ENCODE measurements at regions not wholly inside any gene's neighbourhood (a gene's known extent, or its start where the extent isn't known, plus 50 kb on each side); places are given as distances from the start of the nearest gene placed in this dataset.

GRCh38 chr16:80125677-80126076 is 415.1 kb upstream of the DYNLRB2 start:
- Mint-ChIP-seq H3K36me3 (ENCODE audit: low read depth) (no peaks in the 10 kb centered on the region), H3K27me3 (ENCODE audit: low read depth) (no peaks in the 10 kb centered on the region), H3K4me3 (ENCODE audit: low read depth) (no peak overlapping the region), H3K4me1 (ENCODE audit: low read depth) (no peaks in the 10 kb centered on the region), H3K9me3 (no peaks in the 10 kb centered on the region), H3K27ac (no peak overlapping the region)
- intact Hi-C loops (cut with micrococcal nuclease): no loop called here
- no peak for DNase-seq (ENCODE audit: low spot score)

- Mint-ChIP-seq H3K4me1 (ENCODE audit: low read depth) (no peaks in the 10 kb centered on the region), H3K9me3 (no peaks in the 10 kb centered on the region), H3K27me3 (ENCODE audit: low read depth) (no peaks in the 10 kb centered on the region), H3K4me3 (ENCODE audit: low read depth) (no peak overlapping the region), H3K27ac (no peak overlapping the region), H3K36me3 (ENCODE audit: low read depth) (no peaks in the 10 kb centered on the region)
- DNase-seq (ENCODE audit: low spot score): no peak
- intact Hi-C loops (cut with micrococcal nuclease): no loop called here
Measured at GRCh38 chr16:80123189-80123588, 417.6 kb upstream of the DYNLRB2 start.

- no peaks in the 10 kb centered on the region for H3K4me1 Mint-ChIP-seq (ENCODE audit: low read depth)
- DNase-seq (ENCODE audit: low spot score): no peak
- no peaks in the 10 kb centered on the region for H3K27me3 Mint-ChIP-seq (ENCODE audit: low read depth)
- H3K27ac Mint-ChIP-seq: no peak overlapping the region
- intact Hi-C loops (cut with micrococcal nuclease): no loop called here
- no peaks in the 10 kb centered on the region for H3K36me3 Mint-ChIP-seq (ENCODE audit: low read depth)
- H3K4me3 Mint-ChIP-seq (ENCODE audit: low read depth): no peak overlapping the region
- H3K9me3 Mint-ChIP-seq: no peaks in the 10 kb centered on the region
Measured at GRCh38 chr16:80122115-80122514, 418.7 kb upstream of the DYNLRB2 start.

GRCh38 chr16:80121522-80121909 is 419.3 kb upstream of the DYNLRB2 start:
- intact Hi-C loops (cut with micrococcal nuclease): no loop called here
- no peaks in the 10 kb centered on the region for H3K27me3 Mint-ChIP-seq (ENCODE audit: low read depth)
- no peaks in the 10 kb centered on the region for H3K36me3 Mint-ChIP-seq (ENCODE audit: low read depth)
- H3K27ac Mint-ChIP-seq: no peak overlapping the region
- no peaks in the 10 kb centered on the region for H3K9me3 Mint-ChIP-seq
- no peak for DNase-seq (ENCODE audit: low spot score)
- H3K4me1 Mint-ChIP-seq (ENCODE audit: low read depth): no peaks in the 10 kb centered on the region
- no peak overlapping the region for H3K4me3 Mint-ChIP-seq (ENCODE audit: low read depth)

GRCh38 chr16:80120899-80121521 is 419.8 kb upstream of the DYNLRB2 start:
- DNase-seq (ENCODE audit: low spot score): no peak
- no peaks in the 10 kb centered on the region for H3K36me3 Mint-ChIP-seq (ENCODE audit: low read depth)
- H3K4me3 Mint-ChIP-seq (ENCODE audit: low read depth): no peak overlapping the region
- H3K9me3 Mint-ChIP-seq: no peaks in the 10 kb centered on the region
- intact Hi-C loops (cut with micrococcal nuclease): no loop called here
- no peaks in the 10 kb centered on the region for H3K27me3 Mint-ChIP-seq (ENCODE audit: low read depth)
- H3K27ac Mint-ChIP-seq: no peak overlapping the region
- H3K4me1 Mint-ChIP-seq (ENCODE audit: low read depth): no peaks in the 10 kb centered on the region

- H3K4me3 Mint-ChIP-seq (ENCODE audit: low read depth): no peak overlapping the region
- no peak overlapping the region for H3K27ac Mint-ChIP-seq
- intact Hi-C loops (cut with micrococcal nuclease): no loop called here
- H3K4me1 Mint-ChIP-seq (ENCODE audit: low read depth): no peaks in the 10 kb centered on the region
- H3K27me3 Mint-ChIP-seq (ENCODE audit: low read depth): no peaks in the 10 kb centered on the region
- DNase-seq (ENCODE audit: low spot score): no peak
- no peaks in the 10 kb centered on the region for H3K36me3 Mint-ChIP-seq (ENCODE audit: low read depth)
- H3K9me3 Mint-ChIP-seq: no peaks in the 10 kb centered on the region
Measured at GRCh38 chr16:80117556-80118130, 423.1 kb upstream of the DYNLRB2 start.

GRCh38 chr16:80116711-80117110 is 424.1 kb upstream of the DYNLRB2 start:
- DNase-seq (ENCODE audit: low spot score): no peak
- Mint-ChIP-seq H3K27ac (no peak overlapping the region), H3K4me3 (ENCODE audit: low read depth) (no peak overlapping the region), H3K36me3 (ENCODE audit: low read depth) (no peaks in the 10 kb centered on the region), H3K9me3 (no peaks in the 10 kb centered on the region), H3K27me3 (ENCODE audit: low read depth) (no peaks in the 10 kb centered on the region), H3K4me1 (ENCODE audit: low read depth) (no peaks in the 10 kb centered on the region)
- intact Hi-C loops (cut with micrococcal nuclease): no loop called here

- Mint-ChIP-seq H3K36me3 (ENCODE audit: low read depth) (no peaks in the 10 kb centered on the region), H3K4me1 (ENCODE audit: low read depth) (no peaks in the 10 kb centered on the region), H3K9me3 (no peaks in the 10 kb centered on the region), H3K27me3 (ENCODE audit: low read depth) (no peaks in the 10 kb centered on the region), H3K4me3 (ENCODE audit: low read depth) (no peak overlapping the region), H3K27ac (no peak overlapping the region)
- intact Hi-C loops (cut with micrococcal nuclease): no loop called here
- DNase-seq (ENCODE audit: low spot score): no peak
Measured at GRCh38 chr16:80114699-80115098, 426.1 kb upstream of the DYNLRB2 start.

- no peak overlapping the region for H3K27ac Mint-ChIP-seq
- no peak overlapping the region for H3K4me3 Mint-ChIP-seq (ENCODE audit: low read depth)
- no peaks in the 10 kb centered on the region for H3K4me1 Mint-ChIP-seq (ENCODE audit: low read depth)
- no peaks in the 10 kb centered on the region for H3K36me3 Mint-ChIP-seq (ENCODE audit: low read depth)
- DNase-seq (ENCODE audit: low spot score): no peak
- intact Hi-C loops (cut with micrococcal nuclease): no loop called here
- no peaks in the 10 kb centered on the region for H3K27me3 Mint-ChIP-seq (ENCODE audit: low read depth)
- no peaks in the 10 kb centered on the region for H3K9me3 Mint-ChIP-seq
Measured at GRCh38 chr16:80113873-80114574, 426.8 kb upstream of the DYNLRB2 start.

- intact Hi-C loops (cut with micrococcal nuclease): no loop called here
Measured at GRCh38 chr16:80109581-80109980, 431.2 kb upstream of the DYNLRB2 start.

GRCh38 chr16:80107900-80108299 is 432.9 kb upstream of the DYNLRB2 start:
- Mint-ChIP-seq H3K4me1 (ENCODE audit: low read depth) (no peaks in the 10 kb centered on the region), H3K9me3 (no peaks in the 10 kb centered on the region), H3K4me3 (ENCODE audit: low read depth) (no peak overlapping the region), H3K27me3 (ENCODE audit: low read depth) (peaks cover 7% of the 10 kb centered on the region), H3K27ac (no peak overlapping the region), H3K36me3 (ENCODE audit: low read depth) (no peaks in the 10 kb centered on the region)
- no peak for DNase-seq (ENCODE audit: low spot score)
- intact Hi-C loops (cut with micrococcal nuclease): no loop called here

More at GRCh38 chr16:80109581-80109980, 431.2 kb upstream of the DYNLRB2 start:
- H3K36me3 Mint-ChIP-seq (ENCODE audit: low read depth): no peaks in the 10 kb centered on the region
- H3K4me1 Mint-ChIP-seq (ENCODE audit: low read depth): no peaks in the 10 kb centered on the region
- peaks cover 7% of the 10 kb centered on the region for H3K27me3 Mint-ChIP-seq (ENCODE audit: low read depth)
- H3K27ac Mint-ChIP-seq: no peak overlapping the region
- no peak for DNase-seq (ENCODE audit: low spot score)
- H3K4me3 Mint-ChIP-seq (ENCODE audit: low read depth): no peak overlapping the region
- no peaks in the 10 kb centered on the region for H3K9me3 Mint-ChIP-seq

- DNase-seq (ENCODE audit: low spot score): no peak
- Mint-ChIP-seq H3K4me3 (ENCODE audit: low read depth) (no peak overlapping the region), H3K36me3 (ENCODE audit: low read depth) (no peaks in the 10 kb centered on the region), H3K27ac (no peak overlapping the region), H3K9me3 (no peaks in the 10 kb centered on the region), H3K4me1 (ENCODE audit: low read depth) (no peaks in the 10 kb centered on the region), H3K27me3 (ENCODE audit: low read depth) (peaks cover 7% of the 10 kb centered on the region)
- intact Hi-C loops (cut with micrococcal nuclease): no loop called here
Measured at GRCh38 chr16:80105751-80106150, 435.0 kb upstream of the DYNLRB2 start.

GRCh38 chr16:80105160-80105559 is 435.6 kb upstream of the DYNLRB2 start:
- DNase-seq (ENCODE audit: low spot score): no peak
- no peak overlapping the region for H3K27ac Mint-ChIP-seq
- H3K9me3 Mint-ChIP-seq: no peaks in the 10 kb centered on the region
- intact Hi-C loops (cut with micrococcal nuclease): no loop called here
- H3K4me1 Mint-ChIP-seq (ENCODE audit: low read depth): no peaks in the 10 kb centered on the region
- no peak overlapping the region for H3K4me3 Mint-ChIP-seq (ENCODE audit: low read depth)
- H3K36me3 Mint-ChIP-seq (ENCODE audit: low read depth): no peaks in the 10 kb centered on the region
- H3K27me3 Mint-ChIP-seq (ENCODE audit: low read depth): peaks cover 7% of the 10 kb centered on the region

All from activated T-helper 2 cell treated with anti-CD3 and anti-CD28 coated beads, Interferon-gamma antibody, Interleukin-2, Interleukin-4, amounts not matched to agents 10 μg/mL and 5 μg/mL and 100 μg/mL, durations not matched to agents 14 hours and 24 hours and 36 hours (primary cell).